DMS153 treated with DMSO at 0.1 percent for 48 hours (cell line): ENCODE measurements at regions not wholly inside any gene's neighbourhood (a gene's known extent, or its start where the extent isn't known, plus 50 kb on each side); places are given as distances from the start of the nearest gene placed in this dataset.
"Not testable (repeated sequence)": the region's sequence is repeated elsewhere in the genome, so short reads cannot be mapped to it uniquely, and the experiment has no call there.

ENCODE experiments used
- DNase-seq: peaks from one replicate; lab custom pipeline; 2025; ENCODE audit not compliant: unreplicated experiment; lab: John Stamatoyannopoulos, UW

DNA sequence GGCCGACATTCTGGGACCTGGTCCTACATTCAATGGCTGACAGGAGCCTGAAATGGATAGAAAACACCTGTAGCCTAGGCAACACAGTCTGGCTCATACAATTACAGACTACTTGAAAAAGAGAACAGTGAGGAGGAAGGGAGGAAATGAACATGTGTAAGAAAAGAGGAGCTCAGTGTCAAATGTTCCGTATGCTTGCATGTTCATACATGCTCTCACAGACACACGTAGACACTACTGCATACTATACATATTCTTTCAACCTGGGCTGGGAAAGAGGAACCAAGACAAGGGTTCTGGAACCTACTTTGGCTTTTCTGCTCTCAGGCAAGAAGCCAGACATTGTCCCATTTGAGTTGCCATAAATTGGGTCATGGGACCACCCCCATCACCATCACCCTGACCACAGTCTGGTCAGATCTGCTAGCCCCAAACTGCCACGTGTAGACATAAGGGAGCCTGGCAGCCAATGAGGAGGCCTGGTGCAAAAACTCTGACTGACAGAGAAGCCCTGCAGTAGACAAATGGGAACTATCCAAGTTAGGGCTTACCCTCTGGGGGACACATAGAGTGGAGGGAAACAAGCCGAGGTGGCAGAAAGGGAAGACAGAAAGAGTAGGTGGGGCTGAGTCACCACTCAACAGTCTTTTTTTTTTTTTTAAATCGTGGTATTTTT is 310.0 kb downstream of the SHQ1 start:
- no peak for DNase-seq

DNA sequence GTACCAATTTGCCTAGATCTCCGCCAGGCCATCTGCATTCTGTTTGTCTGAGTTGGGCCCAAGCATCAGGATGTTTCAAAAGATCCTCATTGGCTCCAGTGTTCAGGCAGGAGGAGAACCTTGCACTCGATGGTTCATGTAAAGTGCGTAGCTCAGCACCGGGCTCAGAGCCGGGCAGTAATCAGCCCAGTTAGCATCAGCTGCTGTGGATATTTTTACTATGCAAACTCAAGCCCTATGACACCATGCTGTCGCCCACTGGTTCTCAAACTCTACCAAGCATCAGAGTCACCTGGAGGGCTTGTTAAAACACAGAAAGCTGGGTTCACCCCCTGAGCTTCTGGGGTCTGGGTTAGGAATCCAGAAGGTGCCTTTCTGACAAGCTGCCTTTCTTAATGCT is 310.8 kb downstream of the SHQ1 start:
- no peak for DNase-seq

GRCh38 chr3:72536878-72537267 is 311.4 kb downstream of the SHQ1 start:
- DNase-seq, result no peak

DNA sequence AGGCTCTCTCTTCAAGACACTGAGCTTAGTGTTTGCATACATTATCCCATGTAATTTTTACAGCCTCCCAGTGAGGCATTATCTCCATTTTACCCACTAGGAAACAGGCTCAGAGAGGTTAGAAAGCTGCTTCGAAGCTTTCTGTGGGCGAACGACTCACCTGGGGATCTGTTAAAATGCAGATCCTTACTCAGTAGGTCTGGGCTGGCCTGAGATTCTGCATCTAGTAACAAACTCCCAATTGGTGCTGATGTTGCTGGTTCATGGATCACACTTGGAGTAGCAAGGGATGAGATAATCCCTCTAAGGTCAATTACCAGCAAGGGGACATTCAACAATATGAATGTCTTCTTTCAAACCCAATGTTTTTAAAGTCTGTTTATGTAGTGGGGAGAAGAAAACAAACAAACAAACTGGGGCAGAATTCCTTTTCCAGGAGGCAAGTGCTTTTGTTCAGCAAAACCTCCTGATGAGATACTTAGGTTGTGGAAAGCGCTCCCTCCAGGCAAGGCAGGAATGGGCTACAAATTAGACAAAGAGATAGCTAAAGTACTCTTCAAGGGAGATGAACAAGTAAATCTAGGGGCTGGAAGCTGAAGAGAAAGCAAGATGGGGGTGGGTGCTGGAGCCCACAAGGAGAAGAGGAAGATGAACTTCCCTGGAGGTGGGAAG is 311.9 kb downstream of the SHQ1 start:
- DNase-seq, result no peak

- DNase-seq, result no peak
Measured at GRCh38 chr3:72535772-72536171, 312.5 kb downstream of the SHQ1 start.

GRCh38 chr3:72533591-72534473 is 314.4 kb downstream of the SHQ1 start:
- no peak for DNase-seq

DNA sequence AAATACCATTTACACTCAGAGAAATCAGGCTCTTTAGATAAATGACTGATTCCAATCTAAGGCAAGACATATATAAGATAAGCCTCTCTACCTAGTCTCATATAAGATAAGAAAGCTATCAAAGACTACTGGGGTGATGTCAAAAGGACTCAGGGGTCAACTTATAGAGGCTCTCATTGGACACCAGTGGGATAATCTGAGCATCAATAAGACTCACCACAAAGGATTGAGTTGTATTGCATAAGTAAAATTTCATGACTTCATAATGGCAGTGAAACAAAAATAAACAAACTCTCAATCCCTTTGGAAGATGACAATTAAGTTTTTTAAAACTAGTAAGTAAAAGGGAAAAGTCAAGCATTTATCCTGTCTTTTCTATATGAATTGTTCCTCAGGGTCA is 317.8 kb downstream of the SHQ1 start:
- DNase-seq, result no peak

GRCh38 chr3:72529081-72529480 is 319.2 kb downstream of the SHQ1 start:
- no peak for DNase-seq

DNA sequence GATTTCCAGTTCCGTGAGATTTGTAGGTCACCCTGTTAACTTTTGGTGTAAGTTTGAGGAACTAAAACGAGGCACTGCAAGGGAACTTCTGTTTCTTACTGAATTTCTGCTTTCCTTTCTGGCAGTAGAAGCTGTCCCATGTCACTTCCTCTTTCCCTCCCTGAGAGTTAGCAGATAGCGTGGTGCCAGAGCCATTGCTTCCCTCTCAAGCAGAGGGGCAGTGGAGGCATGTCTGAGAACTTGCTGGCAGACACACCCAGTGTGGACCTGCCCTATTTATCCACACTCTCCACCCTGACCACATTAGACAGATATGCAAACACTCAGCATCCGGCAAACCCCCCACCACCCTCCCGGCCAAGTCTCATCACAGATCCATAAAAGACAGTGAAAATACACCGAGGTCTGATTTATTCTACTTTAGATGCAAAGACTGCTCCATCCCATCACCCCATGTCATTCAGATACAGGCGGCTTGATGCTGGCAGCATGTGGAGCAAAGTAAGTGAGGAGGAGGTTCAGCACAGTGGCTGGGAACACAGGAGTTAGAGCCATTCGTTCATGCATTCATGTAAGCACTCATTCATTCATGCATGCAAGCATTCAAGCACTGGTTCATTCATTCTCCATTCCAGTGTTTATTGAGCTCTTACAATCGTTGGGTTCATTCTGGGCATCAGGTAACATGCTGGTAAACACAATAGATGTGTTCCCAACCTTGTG is 324.7 kb downstream of the SHQ1 start:
- peak; percentile 9 for DNase-seq

- no peak for DNase-seq
Measured at GRCh38 chr3:72520690-72521308, 327.4 kb downstream of the SHQ1 start.

- no peak for DNase-seq
Measured at GRCh38 chr3:72519946-72520604, 328.2 kb downstream of the SHQ1 start.

GRCh38 chr3:72517921-72518424 is 330.3 kb downstream of the SHQ1 start:
- no peak for DNase-seq

DNA sequence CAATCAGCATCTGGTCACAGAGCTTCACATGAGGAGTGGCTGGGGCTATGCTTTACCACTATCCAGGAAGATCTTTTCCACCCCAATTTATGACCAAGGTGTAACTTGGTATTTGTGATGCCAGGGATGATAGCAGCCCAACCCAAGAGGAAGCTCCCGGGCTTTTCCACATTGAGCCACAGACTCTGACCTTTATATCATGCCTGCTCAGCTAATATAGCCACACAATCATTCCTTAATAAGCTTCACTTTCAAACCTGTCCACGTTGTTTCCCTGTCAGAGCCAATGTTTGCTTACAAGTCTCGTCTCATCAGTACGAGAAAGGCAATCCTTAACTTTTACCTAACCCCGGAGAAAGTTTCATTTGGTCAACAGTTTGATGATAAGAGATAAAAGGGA is 330.9 kb downstream of the SHQ1 start:
- DNase-seq, result no peak

DNA sequence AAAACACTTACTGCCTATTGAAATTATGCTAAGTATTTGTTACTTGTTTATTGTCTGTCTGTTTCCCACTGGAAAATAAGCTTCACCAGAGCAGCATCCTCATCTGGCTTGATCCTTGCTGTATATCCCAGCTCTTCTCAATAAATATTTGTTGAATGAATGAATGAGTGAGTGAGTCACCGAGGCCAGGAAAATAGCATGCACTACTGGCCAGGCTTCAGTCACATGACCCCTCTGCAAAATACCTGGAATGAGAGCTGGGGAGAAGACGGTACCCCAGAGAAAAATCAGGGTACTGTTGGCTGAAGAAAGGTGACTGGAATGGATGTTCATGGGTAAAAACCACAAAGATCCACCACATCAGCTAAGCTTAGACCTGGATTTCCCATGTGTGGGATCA is 331.9 kb downstream of the SHQ1 start:
- DNase-seq, result no peak

- DNase-seq, result no peak
Measured at GRCh38 chr3:72515941-72516340, 332.3 kb downstream of the SHQ1 start.

DNA sequence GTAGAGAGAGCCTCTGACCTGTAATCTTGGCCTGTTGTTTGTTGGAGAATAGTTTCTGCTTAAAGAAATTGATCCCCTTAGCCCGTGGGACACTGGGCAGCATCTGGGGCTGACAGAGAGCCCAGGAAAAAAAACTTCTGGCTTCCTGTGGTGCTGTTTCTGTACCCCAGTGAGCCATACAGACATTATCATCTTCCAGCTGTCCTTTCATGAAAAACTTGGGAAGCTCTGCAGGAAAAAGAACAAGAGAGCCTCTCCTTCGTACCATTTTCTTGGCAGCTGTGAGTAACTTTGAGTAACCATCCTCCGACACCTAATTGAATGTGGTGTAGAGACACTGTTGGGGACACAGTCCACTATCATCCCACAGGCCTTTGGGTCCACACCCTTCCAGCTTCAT is 333.0 kb downstream of the SHQ1 start:
- no peak for DNase-seq

- no peak for DNase-seq
Measured at GRCh38 chr3:72510247-72510646, 338.0 kb downstream of the SHQ1 start.

GRCh38 chr3:72505539-72506405 is 342.5 kb downstream of the SHQ1 start:
- no peak for DNase-seq

- DNase-seq, result not testable (repeated sequence)
Measured at GRCh38 chr3:72497501-72497900, 350.7 kb downstream of the SHQ1 start.
